Trophoblast cell (in vitro differentiated cells and primary cell): ENCODE measurements at regions not wholly inside any gene's neighbourhood (a gene's known extent, or its start where the extent isn't known, plus 50 kb on each side); places are given as distances from the start of the nearest gene placed in this dataset.

Experiments
- DNase-seq, 2 donors: peaks; one replicate each; pipeline ENCODE4 v3.0.0-alpha.2; 2016
- H2AFZ ChIP-seq: 2 replicates; pipeline ENCODE4 v1.6.1; 2013; ENCODE audit warnings: low read length, moderate library complexity, mild to moderate bottlenecking; ENCODE audit not compliant: insufficient read depth, poor library complexity
- H2AK5ac ChIP-seq: 2 replicates; pipeline ENCODE4 v1.6.1; 2013; ENCODE audit warnings: mild to moderate bottlenecking, low read length
- H2BK120ac ChIP-seq: 2 replicates; pipeline ENCODE4 v1.6.1; 2013; ENCODE audit warnings: low read length, mild to moderate bottlenecking, moderate library complexity; ENCODE audit not compliant: insufficient read depth, poor library complexity
- H2BK12ac ChIP-seq: 2 replicates; pipeline ENCODE4 v1.6.1; 2013; ENCODE audit warnings: mild to moderate bottlenecking, low read length, moderate library complexity
- H2BK5ac ChIP-seq: 2 replicates; pipeline ENCODE4 v1.6.1; 2013; ENCODE audit warnings: low read length, low read depth, moderate library complexity, mild to moderate bottlenecking; ENCODE audit not compliant: poor library complexity
- H3K14ac ChIP-seq: 2 replicates; pipeline ENCODE4 v1.6.1; 2013; ENCODE audit warnings: mild to moderate bottlenecking, low read length
- H3K18ac ChIP-seq: 2 replicates; pipeline ENCODE4 v1.6.1; 2013; ENCODE audit warnings: mild to moderate bottlenecking, low read length
- H3K23ac ChIP-seq: 2 replicates; pipeline ENCODE4 v1.6.1; 2013; ENCODE audit warnings: low read length
- H3K27ac ChIP-seq: 2 replicates; pipeline ENCODE4 v1.5.1; 2013; ENCODE audit warnings: low read depth, mild to moderate bottlenecking, inconsistent platforms, low read length, moderate library complexity
- H3K27me3 ChIP-seq: 2 replicates; pipeline ENCODE4 v1.6.1; 2013; ENCODE audit warnings: inconsistent platforms, mild to moderate bottlenecking, low read length, moderate library complexity; ENCODE audit not compliant: insufficient read depth
- H3K36me3 ChIP-seq, 2 experiments: 1 replicate in 1 of 2; 2 replicates in 1 of 2; pipeline ENCODE4 v1.6.1; 2013; ENCODE audit warnings: low read length in 2 of 2, mild to moderate bottlenecking in 2 of 2, moderate library complexity in 1 of 2; ENCODE audit not compliant: insufficient read depth in 2 of 2, control insufficient read depth in 1 of 2
- H3K4ac ChIP-seq: 2 replicates; pipeline ENCODE4 v1.6.1; 2013; ENCODE audit warnings: low read depth, mild to moderate bottlenecking, low read length, moderate library complexity
- H3K4me1 ChIP-seq, 2 experiments: 1 replicate in 1 of 2; 2 replicates in 1 of 2; pipeline ENCODE4 v1.6.1; 2013; ENCODE audit warnings: low read length in 2 of 2, mild to moderate bottlenecking in 2 of 2, moderate library complexity in 1 of 2; ENCODE audit not compliant: insufficient read depth in 2 of 2, control insufficient read depth in 1 of 2
- H3K4me2 ChIP-seq: 2 replicates; pipeline ENCODE4 v1.6.1; 2013; ENCODE audit warnings: inconsistent platforms, mild to moderate bottlenecking, low read length, moderate library complexity
- H3K4me3 ChIP-seq: 2 replicates; pipeline ENCODE4 v1.5.1; 2013; ENCODE audit warnings: mild to moderate bottlenecking, low read depth, low read length, inconsistent platforms
- H3K79me1 ChIP-seq: one replicate; pipeline ENCODE4 v1.6.1; 2013; ENCODE audit warnings: low read length
- H3K79me2 ChIP-seq: 2 replicates; pipeline ENCODE4 v1.6.1; 2013; ENCODE audit warnings: low read length, mild to moderate bottlenecking; ENCODE audit not compliant: control insufficient read depth, insufficient read depth, poor library complexity
- H3K9ac ChIP-seq: 2 replicates; pipeline ENCODE4 v1.6.1; 2013; ENCODE audit warnings: mild to moderate bottlenecking, low read length
- H3K9me3 ChIP-seq: 2 replicates; pipeline ENCODE4 v1.6.1; 2013; ENCODE audit warnings: low read depth, mild to moderate bottlenecking, control low read depth, inconsistent platforms, low read length; ENCODE audit not compliant: insufficient read depth
- H4K12ac ChIP-seq: 2 replicates; pipeline ENCODE4 v1.6.1; 2013; ENCODE audit warnings: low read depth, mild to moderate bottlenecking, low read length, moderate library complexity
- H4K8ac ChIP-seq: 2 replicates; pipeline ENCODE4 v1.6.1; 2013; ENCODE audit warnings: low read depth, mild to moderate bottlenecking, low read length, moderate library complexity
- H4K91ac ChIP-seq: one replicate; pipeline ENCODE4 v1.6.1; 2013; ENCODE audit warnings: low read depth, mild to moderate bottlenecking, low read length, moderate library complexity
- WGBS: extraction: QIAGEN DNeasy Blood & Tissue Kit; methylation state at CpG from one replicate; pipeline ENCODE4 v1.1.7; 2013; ENCODE audit warnings: missing lambda C conversion rate; ENCODE audit not compliant: insufficient read length, insufficient coverage; ENCODE audit errors: extremely low coverage; 5-methylcytosine and 5-hydroxymethylcytosine counted together

DNA sequence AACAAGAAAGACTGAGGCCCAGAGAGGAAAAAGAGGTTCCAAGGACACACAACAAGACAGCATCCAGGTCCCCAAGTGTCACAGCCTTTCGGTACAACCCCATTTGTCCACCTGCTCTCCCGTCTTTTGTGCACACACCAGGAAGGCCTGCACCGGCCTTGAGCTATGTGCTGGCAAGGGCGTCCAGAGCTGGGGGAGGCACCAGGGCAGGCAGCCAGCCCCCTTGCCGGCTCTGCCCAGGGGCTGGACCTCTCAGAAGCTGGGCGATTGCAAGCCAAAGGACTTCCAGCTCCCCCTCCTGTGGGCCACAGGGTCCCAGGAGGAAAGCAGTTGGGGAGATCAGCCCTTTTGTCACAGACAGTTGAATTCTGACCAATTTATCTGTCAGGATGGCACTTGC lies 210.5 kb downstream of the MN1 start:
- H4K91ac ChIP-seq: no peak overlapping the region
- H3K4ac ChIP-seq: no peak overlapping the region
- no peak overlapping the region for H3K27ac ChIP-seq
- no peaks in the 10 kb centered on the region for H3K4me1 ChIP-seq
- no CpG with 5 or more reads among the region's 6 CpGs for WGBS
- no peak overlapping the region for H3K4me2 ChIP-seq
- no peak overlapping the region for H3K4me3 ChIP-seq
- H3K23ac ChIP-seq: no peak overlapping the region
- H2AK5ac ChIP-seq: no peak overlapping the region
- no peaks in the 10 kb centered on the region for H3K79me1 ChIP-seq
- no peak overlapping the region for H2BK5ac ChIP-seq
- H3K79me2 ChIP-seq: no peaks in the 10 kb centered on the region
- H3K9me3 ChIP-seq: no peaks in the 10 kb centered on the region
- H3K36me3 ChIP-seq: no peaks in the 10 kb centered on the region
- no peak overlapping the region for H3K18ac ChIP-seq
- no peaks in the 10 kb centered on the region for H3K27me3 ChIP-seq
- DNase-seq: no peak
- no peak overlapping the region for H2BK12ac ChIP-seq
- no peak overlapping the region for H3K14ac ChIP-seq
- no peak overlapping the region for H2BK120ac ChIP-seq
- no peak overlapping the region for H4K12ac ChIP-seq
- no peak overlapping the region for H2AFZ ChIP-seq
- H4K8ac ChIP-seq: no peak overlapping the region
- no peak overlapping the region for H3K9ac ChIP-seq

DNA sequence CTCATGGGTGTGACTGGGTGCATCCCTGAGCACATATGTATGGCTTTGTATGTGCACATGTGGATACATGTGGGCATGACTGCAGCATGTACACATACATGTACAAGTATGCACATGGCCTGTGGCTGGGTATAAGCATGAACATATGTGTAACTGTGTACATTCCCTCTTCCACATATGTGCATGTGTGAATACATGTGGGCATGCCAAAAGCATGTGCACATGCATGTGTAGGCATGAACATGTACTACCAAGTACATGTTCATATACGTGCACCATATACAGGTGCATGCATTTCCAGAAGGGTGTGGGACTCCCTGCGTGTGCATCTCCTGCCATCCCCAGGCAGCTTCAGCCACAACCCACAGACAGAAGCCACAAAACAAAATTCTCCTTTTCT lies 208.2 kb downstream of the MN1 start:
- WGBS: no CpG with 5 or more reads among the region's 2 CpGs
- H3K79me2 ChIP-seq: no peaks in the 10 kb centered on the region
- H3K79me1 ChIP-seq: no peaks in the 10 kb centered on the region
- DNase-seq: no peak
- no peak overlapping the region for H3K14ac ChIP-seq
- no peak overlapping the region for H4K91ac ChIP-seq
- no peak overlapping the region for H2BK12ac ChIP-seq
- H3K9ac ChIP-seq: no peak overlapping the region
- H4K8ac ChIP-seq: no peak overlapping the region
- no peak overlapping the region for H2BK5ac ChIP-seq
- no peak overlapping the region for H3K4me2 ChIP-seq
- peaks cover 3 to 10% of the 10 kb centered on the region in 2 experiments for H3K4me1 ChIP-seq
- H3K27ac ChIP-seq: no peak overlapping the region
- H3K18ac ChIP-seq: no peak overlapping the region
- no peak overlapping the region for H2BK120ac ChIP-seq
- H3K4me3 ChIP-seq: peak overlapping the region; percentile 32
- no peak overlapping the region for H2AFZ ChIP-seq
- no peak overlapping the region for H4K12ac ChIP-seq
- no peak overlapping the region for H3K23ac ChIP-seq
- no peak overlapping the region for H2AK5ac ChIP-seq
- H3K27me3 ChIP-seq: no peaks in the 10 kb centered on the region
- H3K4ac ChIP-seq: no peak overlapping the region
- no peaks in the 10 kb centered on the region for H3K9me3 ChIP-seq
- H3K36me3 ChIP-seq: no peaks in the 10 kb centered on the region

DNA sequence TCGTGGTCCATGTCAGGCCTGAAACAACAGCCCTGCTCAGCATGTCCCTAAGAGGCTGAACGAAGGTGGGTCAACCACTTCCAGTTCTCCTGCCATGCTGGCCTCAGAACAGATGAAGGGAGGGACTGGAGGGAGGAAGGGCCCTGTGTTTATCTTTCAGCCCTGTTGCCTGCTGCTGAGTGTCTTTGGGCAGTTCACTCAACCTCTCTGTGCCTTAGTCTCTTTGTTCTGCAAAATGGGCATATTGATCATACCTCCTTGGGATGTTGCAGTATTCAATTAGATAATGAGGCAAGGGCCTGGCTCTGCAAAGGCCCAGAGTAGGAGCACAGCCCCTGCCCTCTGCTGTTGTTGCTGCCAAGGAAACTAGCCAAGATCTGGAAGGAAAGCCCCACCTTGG lies 207.5 kb downstream of the MN1 start:
- Histone ChIP-seq H3K79me2 (no peaks in the 10 kb centered on the region), H3K4me2 (no peak overlapping the region), H3K18ac (no peak overlapping the region), H2BK12ac (no peak overlapping the region), H3K36me3 (no peaks in the 10 kb centered on the region), H3K27ac (no peak overlapping the region), H3K9ac (no peak overlapping the region), H2AFZ (no peak overlapping the region), H4K8ac (no peak overlapping the region), H2BK120ac (no peak overlapping the region), H2AK5ac (peak overlapping the region; percentile 9), H3K79me1 (no peaks in the 10 kb centered on the region), H3K27me3 (no peaks in the 10 kb centered on the region), H3K4me3 (no peak overlapping the region), H3K4me1 (peaks cover 3 to 10% of the 10 kb centered on the region in 2 experiments), H4K91ac (no peak overlapping the region), H3K14ac (no peak overlapping the region), H3K9me3 (no peaks in the 10 kb centered on the region), H3K4ac (no peak overlapping the region), H4K12ac (no peak overlapping the region), H3K23ac (no peak overlapping the region), H2BK5ac (no peak overlapping the region)
- WGBS: no CpG with 5 or more reads among the region's 2 CpGs
- DNase-seq: no peak

DNA sequence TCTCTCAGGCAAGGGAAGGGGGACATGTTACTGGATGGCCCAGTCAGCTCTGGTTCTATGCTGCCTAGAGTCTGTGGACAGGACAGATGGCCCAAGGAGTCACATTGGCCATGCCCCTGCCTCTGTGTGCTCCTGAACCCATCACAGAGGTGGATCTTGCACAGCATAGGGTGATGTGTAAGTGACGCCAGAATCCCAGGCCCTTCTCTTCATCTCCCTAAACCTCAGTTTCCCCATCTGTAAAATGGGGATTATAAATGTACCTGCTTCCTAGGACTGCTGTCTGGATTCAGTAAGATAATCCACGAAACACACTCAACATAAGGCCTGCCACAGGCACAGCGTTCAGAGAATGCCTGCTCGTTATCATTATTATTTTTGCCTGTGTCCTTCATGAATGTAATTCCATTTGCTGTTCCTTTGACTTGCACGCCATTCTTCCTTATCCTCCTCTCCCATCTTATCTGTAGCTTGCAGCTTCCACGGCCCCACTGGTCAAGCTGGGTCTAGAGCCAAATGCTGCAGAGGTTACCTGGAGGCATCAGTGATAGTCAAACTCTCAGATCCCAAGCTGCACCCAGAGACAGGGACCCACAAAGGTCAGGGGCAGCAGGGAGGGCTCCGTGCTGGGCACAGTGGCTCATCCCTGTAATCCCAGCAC lies 207.0 kb downstream of the MN1 start:
- H3K79me2 ChIP-seq: no peaks in the 10 kb centered on the region
- DNase-seq: peak in 1 of 2 donors; percentile 35
- H4K8ac ChIP-seq: no peak overlapping the region
- H2AFZ ChIP-seq: no peak overlapping the region
- H3K4me1 ChIP-seq: peaks cover 3 to 10% of the 10 kb centered on the region in 2 experiments
- no peak overlapping the region for H3K4ac ChIP-seq
- no peak overlapping the region for H3K4me2 ChIP-seq
- no peak overlapping the region for H3K27ac ChIP-seq
- H3K79me1 ChIP-seq: no peaks in the 10 kb centered on the region
- no peak overlapping the region for H2BK120ac ChIP-seq
- no peak overlapping the region for H4K91ac ChIP-seq
- no peak overlapping the region for H4K12ac ChIP-seq
- no peak overlapping the region for H3K23ac ChIP-seq
- peak overlapping the region; percentile 9 for H2AK5ac ChIP-seq
- no peak overlapping the region for H2BK12ac ChIP-seq
- H3K14ac ChIP-seq: no peak overlapping the region
- H3K36me3 ChIP-seq: no peaks in the 10 kb centered on the region
- no peaks in the 10 kb centered on the region for H3K27me3 ChIP-seq
- no peak overlapping the region for H3K18ac ChIP-seq
- no peaks in the 10 kb centered on the region for H3K9me3 ChIP-seq
- H3K4me3 ChIP-seq: no peak overlapping the region
- WGBS: no CpG with 5 or more reads among the region's 7 CpGs
- no peak overlapping the region for H3K9ac ChIP-seq
- H2BK5ac ChIP-seq: no peak overlapping the region
